GM10248 (cell line): ENCODE measurements at regions not wholly inside any gene's neighbourhood (a gene's known extent, or its start where the extent isn't known, plus 50 kb on each side); places are given as distances from the start of the nearest gene placed in this dataset.

Experiments
- CTCF ChIA-PET: fragments of 300-600 bp; sonication (Branson Sonifier 250); formaldehyde crosslinking; extraction: SDS; loops from one replicate; lab custom pipeline; 2021; ENCODE audit warnings: antibody characterized with exemption; lab: Yijun Ruan, JAX
- POLR2A ChIA-PET: fragments of 350-650 bp; sonication (Branson Sonifier 250); formaldehyde crosslinking; extraction: SDS; loops from one replicate; lab custom pipeline; 2020; ENCODE audit warnings: antibody characterized with exemption; lab: Yijun Ruan, JAX
- DNase-seq: peaks from one replicate; pipeline ENCODE4 v3.0.0; 2012; ENCODE audit errors: extremely low spot score
- CTCF ChIP-seq: IDR thresholded peaks from 2 replicates; pipeline ENCODE4 v1.5.1; 2012; ENCODE audit warnings: mild to moderate bottlenecking, low read depth; ENCODE audit errors: extremely low read depth, missing control alignments, control extremely low read depth

GRCh38 chr14:94691660-94692034, 78.3 kb downstream of the GSC start:
- CTCF ChIA-PET, result interaction anchor here (2.6 to 2.9 kb wide), 2 partner anchors 11 to 57 kb away, joined by 8 to 9 read pairs; no protein-coding TSS in a partner anchor
- no peak for DNase-seq
- POLR2A ChIA-PET, result no interaction called here
- no peak for TF ChIP-seq CTCF

- ChIA-PET POLR2A (no interaction called here), CTCF (interaction anchor here (1.1 to 2.9 kb wide), 6 partner anchors 10 to 745 kb away, joined by 3 to 9 read pairs (median 5); no protein-coding TSS in a partner anchor)
- TF ChIP-seq CTCF, result no peak
- no peak for DNase-seq
Observed at GRCh38 chr14:94690896-94691659, 78.8 kb downstream of the GSC start.

- ChIA-PET CTCF (interaction anchor here (0.8 to 2.9 kb wide), 12 partner anchors 8 to 746 kb away, joined by 3 to 10 read pairs (median 4); no protein-coding TSS in a partner anchor), POLR2A (no interaction called here)
- TF ChIP-seq CTCF, result no peak
- DNase-seq, result no peak
Observed at GRCh38 chr14:94690486-94690885, 78.3 kb downstream of the SERPINA3 start.

GRCh38 chr14:94689985-94690400, 77.8 kb downstream of the SERPINA3 start:
- TF ChIP-seq CTCF, result no peak
- ChIA-PET CTCF (interaction anchor here (0.8 to 2.9 kb wide), 12 partner anchors 8 to 746 kb away, joined by 3 to 10 read pairs (median 4); no protein-coding TSS in a partner anchor), POLR2A (no interaction called here)
- DNase-seq, result no peak

- CTCF ChIA-PET, result interaction anchor here (0.8 to 2.9 kb wide), 14 partner anchors 8 to 747 kb away, joined by 3 to 10 read pairs (median 4); no protein-coding TSS in a partner anchor
- TF ChIP-seq CTCF, result peak; percentile 84
- peak; percentile 82 for DNase-seq
- POLR2A ChIA-PET, result no interaction called here
Observed at GRCh38 chr14:94689218-94689984, 77.2 kb downstream of the SERPINA3 start.

GRCh38 chr14:94686511-94687160, 74.4 kb downstream of the SERPINA3 start:
- CTCF ChIA-PET, result interaction anchor here (0.8 kb wide), 1 partner anchor 62 kb away, joined by 3 read pairs; no protein-coding TSS in a partner anchor
- POLR2A ChIA-PET, result no interaction called here
- no peak for TF ChIP-seq CTCF
- no peak for DNase-seq
